HAP-1 (cell line): ENCODE measurements at regions not wholly inside any gene's neighbourhood (a gene's known extent, or its start where the extent isn't known, plus 50 kb on each side); places are given as distances from the start of the nearest gene placed in this dataset.
"Not testable (repeated sequence)": the region's sequence is repeated elsewhere in the genome, so short reads cannot be mapped to it uniquely, and the experiment has no call there.

ENCODE experiments used
- DNase-seq, 2 experiments: peaks; one replicate each; pipeline ENCODE4 v3.0.0-alpha.2; 2016 to 2020; ENCODE audit warnings: low spot score in 2 of 2
- H3K27me3 ChIP-seq: fragments of 250-450 bp; sonication (Bioruptor Pico); 2 replicates; pipeline ENCODE4 v1.5.1; 2020; ENCODE audit warnings: low read depth, mild to moderate bottlenecking, moderate library complexity
- H3K36me3 ChIP-seq: fragments of 250-450 bp; sonication (Bioruptor Pico); replicated peaks from 2 replicates; pipeline ENCODE4 v1.5.1; 2020; ENCODE audit warnings: mild to moderate bottlenecking
- H3K4me1 ChIP-seq: fragments of 250-450 bp; sonication (Bioruptor Pico); 2 replicates; pipeline ENCODE4 v1.5.1; 2020; ENCODE audit warnings: mild to moderate bottlenecking
- H3K4me3 ChIP-seq: fragments of 250-450 bp; sonication (Bioruptor Pico); 2 replicates; pipeline ENCODE4 v1.5.1; 2020; ENCODE audit warnings: mild to moderate bottlenecking, moderate library complexity
- H3K9me3 ChIP-seq: fragments of 250-450 bp; sonication (Bioruptor Pico); 2 replicates; pipeline ENCODE4 v1.5.1; 2020; ENCODE audit warnings: mild to moderate bottlenecking, moderate library complexity
- in situ Hi-C: fragments of 300-500 bp; cut with MboI; formaldehyde crosslinking; loops from 3 replicates; pipeline ENCODE4 v1.14.3; 2020; ENCODE audit warnings: low sequenced_read_pairs, inconsistent platforms, mixed read lengths

DNA sequence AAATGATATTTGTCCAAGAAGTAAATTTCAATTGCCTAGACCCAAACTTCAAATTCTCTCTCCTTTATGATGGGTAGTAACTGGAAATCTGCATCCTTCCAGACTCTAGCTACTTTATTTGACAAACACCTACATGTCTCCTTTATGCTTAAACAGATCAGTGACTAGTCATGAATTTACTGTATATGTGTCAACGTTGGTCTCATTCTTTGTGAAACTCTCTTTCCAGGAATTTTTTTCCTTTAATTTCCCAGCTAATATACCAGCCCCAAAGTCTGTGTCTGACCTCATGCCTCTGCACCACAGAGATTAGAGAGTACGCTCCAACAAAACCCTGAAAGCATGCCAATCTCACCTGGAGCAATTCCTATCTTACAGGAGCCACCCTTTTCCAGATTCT, 811.2 kb upstream of the NCAM2 start:
- H3K9me3 ChIP-seq, result no peaks in the 10 kb centered on the region
- no peaks in the 10 kb centered on the region for H3K27me3 ChIP-seq
- no peaks in the 10 kb centered on the region for H3K36me3 ChIP-seq
- H3K4me3 ChIP-seq, result no peak overlapping the region
- DNase-seq, result no peak
- no peaks in the 10 kb centered on the region for H3K4me1 ChIP-seq
- in situ Hi-C loops, result no loop called here

DNA sequence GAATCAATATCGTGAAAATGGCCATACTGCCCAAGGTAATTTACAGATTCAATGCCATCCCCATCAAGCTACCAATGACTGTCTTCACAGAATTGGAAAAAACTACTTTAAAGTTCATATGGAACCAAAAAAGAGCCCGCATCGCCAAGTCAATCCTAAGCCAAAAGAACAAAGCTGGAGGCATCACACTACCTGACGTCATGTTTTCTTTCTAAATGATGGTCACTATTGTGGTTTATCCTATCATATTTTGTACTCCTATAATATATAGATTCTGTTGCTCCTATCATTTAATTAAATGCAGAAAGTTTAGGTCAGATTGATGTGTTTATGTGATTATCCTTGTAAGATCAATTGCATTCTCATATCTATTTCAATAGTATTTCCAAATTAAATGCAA, 796.9 kb upstream of the NCAM2 start:
- H3K27me3 ChIP-seq, H3K4me3 ChIP-seq, H3K4me1 ChIP-seq, H3K9me3 ChIP-seq, H3K36me3 ChIP-seq, in situ Hi-C loops, DNase-seq: not testable (repeated sequence)

DNA sequence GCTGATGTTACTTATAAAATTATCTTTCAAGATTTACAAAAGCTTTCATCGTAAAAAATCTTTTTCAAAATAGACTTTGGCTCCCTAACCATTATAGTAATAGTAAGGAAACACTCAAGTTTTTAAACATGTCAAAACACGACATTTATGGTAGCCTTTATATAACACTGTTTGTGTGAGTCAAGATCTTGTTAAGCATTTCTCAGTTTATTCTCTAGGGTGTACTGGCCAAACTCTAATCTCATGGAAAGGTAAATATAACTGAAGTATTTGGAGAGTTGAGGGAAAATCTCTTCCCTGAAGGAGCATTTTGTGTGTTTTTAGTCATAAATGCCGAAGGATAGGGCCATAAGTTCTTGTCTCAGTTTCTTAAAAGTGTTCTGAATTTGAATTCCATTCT, 790.9 kb upstream of the NCAM2 start:
- in situ Hi-C loops, result no loop called here
- H3K4me3 ChIP-seq, result no peak overlapping the region
- H3K9me3 ChIP-seq, result no peaks in the 10 kb centered on the region

DNA sequence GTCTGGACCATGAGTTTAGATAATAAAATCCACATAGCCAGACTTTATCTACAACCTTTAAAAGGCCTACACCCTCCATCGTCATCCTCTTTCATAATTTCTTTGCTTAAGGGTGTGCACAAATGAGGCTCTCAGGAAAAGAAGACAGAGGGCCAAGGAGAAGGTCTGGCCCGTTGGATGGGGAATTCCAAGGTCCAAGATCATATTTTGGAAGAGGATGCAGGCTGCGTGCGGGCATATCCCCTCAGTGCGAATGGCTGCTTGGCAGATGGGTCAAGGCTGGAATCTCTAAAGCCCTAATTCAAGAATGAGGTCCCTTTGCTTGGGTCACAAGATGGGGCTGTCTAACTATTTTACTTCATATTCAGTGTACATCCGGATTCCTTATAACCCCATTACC, 782.2 kb upstream of the NCAM2 start:
- no peak for DNase-seq
- no peaks in the 10 kb centered on the region for H3K27me3 ChIP-seq
- in situ Hi-C loops, result no loop called here
- no peaks in the 10 kb centered on the region for H3K4me1 ChIP-seq
- H3K4me3 ChIP-seq, result no peak overlapping the region
- no peaks in the 10 kb centered on the region for H3K36me3 ChIP-seq
- H3K9me3 ChIP-seq, result no peaks in the 10 kb centered on the region

More for the DNA sequence above, 790.9 kb upstream of the NCAM2 start:
- no peaks in the 10 kb centered on the region for H3K4me1 ChIP-seq
- no peaks in the 10 kb centered on the region for H3K36me3 ChIP-seq
- H3K27me3 ChIP-seq, result no peaks in the 10 kb centered on the region
- DNase-seq, result no peak

DNA sequence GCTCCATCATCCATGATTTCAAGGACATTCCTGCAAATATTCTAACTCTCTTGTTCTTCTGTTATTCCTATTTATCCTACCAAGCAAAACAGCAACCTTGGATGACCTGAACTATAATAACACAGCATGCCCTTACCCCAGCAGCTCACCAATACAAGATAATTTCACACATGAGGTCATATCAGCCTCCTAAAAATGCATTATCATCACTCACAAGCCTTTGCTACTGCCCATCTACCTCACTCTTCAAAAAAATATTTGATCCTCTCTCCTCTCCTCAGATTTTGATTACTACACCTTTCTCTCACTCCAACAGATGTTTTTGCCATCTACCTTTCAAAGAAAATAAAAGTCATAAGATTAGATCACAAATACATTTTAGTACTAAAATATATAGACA, 777.6 kb upstream of the NCAM2 start:
- in situ Hi-C loops, result no loop called here
- no peaks in the 10 kb centered on the region for H3K27me3 ChIP-seq
- no peaks in the 10 kb centered on the region for H3K36me3 ChIP-seq
- no peaks in the 10 kb centered on the region for H3K4me1 ChIP-seq
- no peak for DNase-seq
- no peak overlapping the region for H3K4me3 ChIP-seq
- H3K9me3 ChIP-seq, result no peaks in the 10 kb centered on the region

DNA sequence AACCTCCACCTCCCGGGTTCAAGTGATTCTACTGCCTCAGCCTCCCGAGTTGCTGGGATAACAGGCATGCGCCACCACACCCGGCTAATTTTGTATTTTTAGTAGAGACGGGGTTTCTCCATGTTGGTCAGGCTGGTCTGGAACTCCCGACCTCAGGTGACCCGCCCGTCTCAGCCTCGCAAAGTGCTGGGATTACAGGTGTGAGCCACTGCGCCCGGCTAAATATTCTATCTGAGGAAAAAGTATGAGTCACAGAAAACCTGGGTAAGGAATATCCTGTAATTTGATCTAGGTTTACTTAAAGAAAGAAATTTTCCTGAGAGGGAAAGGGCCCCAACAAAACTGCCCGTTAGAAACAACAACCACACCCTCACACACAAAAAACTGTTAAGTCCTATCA, 776.2 kb upstream of the NCAM2 start:
- in situ Hi-C loops, result not testable (repeated sequence)

DNA sequence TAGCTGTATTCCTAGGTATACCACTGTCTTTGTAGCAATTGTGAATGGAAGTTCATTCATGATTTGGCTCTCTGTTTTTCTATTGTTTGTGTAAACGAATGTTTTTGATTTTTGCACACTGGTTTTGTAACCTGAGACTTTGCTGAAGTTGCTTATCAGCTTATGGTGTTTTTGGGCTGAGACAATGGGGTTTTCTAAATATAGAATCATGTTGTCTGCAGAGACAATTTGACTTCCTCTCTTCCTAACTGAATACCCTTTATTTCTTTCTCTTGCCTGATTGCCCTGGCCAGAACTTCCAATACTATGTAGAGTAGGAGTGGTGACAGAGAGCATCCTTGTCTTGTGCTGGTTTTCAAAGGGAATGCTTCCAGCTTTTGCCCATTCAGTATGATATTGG, 761.6 kb upstream of the NCAM2 start:
- H3K36me3 ChIP-seq, in situ Hi-C loops, H3K9me3 ChIP-seq, H3K4me3 ChIP-seq, H3K27me3 ChIP-seq, H3K4me1 ChIP-seq, DNase-seq: not testable (repeated sequence)

More for the DNA sequence above, 776.2 kb upstream of the NCAM2 start:
- not testable (repeated sequence) for H3K4me1 ChIP-seq, DNase-seq, H3K4me3 ChIP-seq, H3K27me3 ChIP-seq, H3K36me3 ChIP-seq, H3K9me3 ChIP-seq

DNA sequence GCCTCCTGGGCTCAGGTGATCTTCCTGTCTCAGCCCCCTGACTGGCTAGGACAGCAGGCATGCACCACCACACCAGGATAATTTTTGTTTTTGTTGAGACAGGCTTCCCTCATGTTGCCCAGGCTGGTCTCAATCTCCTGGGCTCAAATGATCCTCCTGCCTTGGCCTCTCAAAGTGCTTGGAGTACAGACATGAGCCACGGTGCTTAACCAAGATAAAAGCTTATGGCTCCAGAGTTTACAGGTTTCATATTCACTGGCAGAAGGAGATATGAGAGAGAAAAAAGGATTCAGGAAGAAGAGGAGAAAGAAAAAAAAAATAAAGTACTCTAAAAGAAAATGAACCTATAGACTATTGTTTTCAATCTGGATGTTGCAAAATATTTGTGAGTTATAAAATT, 748.8 kb upstream of the NCAM2 start:
- no peaks in the 10 kb centered on the region for H3K9me3 ChIP-seq
- no peaks in the 10 kb centered on the region for H3K27me3 ChIP-seq
- no peaks in the 10 kb centered on the region for H3K4me1 ChIP-seq
- DNase-seq, result no peak
- no peak overlapping the region for H3K4me3 ChIP-seq
- H3K36me3 ChIP-seq, result no peaks in the 10 kb centered on the region
- in situ Hi-C loops, result no loop called here

DNA sequence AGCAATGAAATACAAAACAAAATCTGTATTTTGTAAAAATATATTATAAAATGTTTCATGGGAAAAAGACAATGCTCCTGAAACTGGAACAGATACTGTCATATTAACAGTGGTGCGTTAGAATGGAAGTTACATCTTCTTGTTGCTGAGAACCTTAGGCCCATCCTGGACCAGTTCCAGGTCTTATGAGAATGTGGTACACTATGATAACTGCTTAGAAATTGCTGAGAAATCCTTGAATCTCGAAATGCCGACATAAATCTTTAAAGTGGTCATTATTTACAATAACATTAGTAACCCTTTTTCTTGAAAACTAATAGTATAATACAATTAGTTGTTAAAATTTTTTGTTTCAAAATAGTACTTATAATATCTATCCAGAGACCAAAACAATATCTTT, 747.9 kb upstream of the NCAM2 start:
- Histone ChIP-seq H3K36me3 (no peaks in the 10 kb centered on the region), H3K9me3 (no peaks in the 10 kb centered on the region), H3K27me3 (no peaks in the 10 kb centered on the region), H3K4me3 (no peak overlapping the region), H3K4me1 (no peaks in the 10 kb centered on the region)
- no peak for DNase-seq
- in situ Hi-C loops, result no loop called here

DNA sequence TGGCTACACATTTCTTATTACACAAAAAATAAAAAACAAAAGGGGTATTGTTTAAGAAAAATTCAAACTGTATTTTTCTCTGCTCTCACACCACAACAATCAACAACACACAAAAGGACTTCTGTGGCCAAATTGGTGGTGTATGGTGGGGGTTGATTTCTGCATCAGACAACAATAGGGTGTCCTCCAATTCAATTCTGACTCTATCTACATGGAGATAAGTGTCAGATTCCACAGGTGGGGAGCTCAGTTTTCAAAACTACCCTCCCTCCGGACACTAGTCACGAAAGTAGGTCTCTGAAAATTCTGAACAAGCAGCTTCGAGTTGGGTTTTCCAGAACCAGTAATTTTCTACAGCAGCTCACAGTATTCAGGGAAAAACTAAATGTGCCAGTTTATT, 744.9 kb upstream of the NCAM2 start:
- Histone ChIP-seq H3K9me3 (no peaks in the 10 kb centered on the region), H3K4me3 (no peak overlapping the region), H3K27me3 (no peaks in the 10 kb centered on the region), H3K4me1 (no peaks in the 10 kb centered on the region), H3K36me3 (no peaks in the 10 kb centered on the region)
- in situ Hi-C loops, result no loop called here
- no peak for DNase-seq

DNA sequence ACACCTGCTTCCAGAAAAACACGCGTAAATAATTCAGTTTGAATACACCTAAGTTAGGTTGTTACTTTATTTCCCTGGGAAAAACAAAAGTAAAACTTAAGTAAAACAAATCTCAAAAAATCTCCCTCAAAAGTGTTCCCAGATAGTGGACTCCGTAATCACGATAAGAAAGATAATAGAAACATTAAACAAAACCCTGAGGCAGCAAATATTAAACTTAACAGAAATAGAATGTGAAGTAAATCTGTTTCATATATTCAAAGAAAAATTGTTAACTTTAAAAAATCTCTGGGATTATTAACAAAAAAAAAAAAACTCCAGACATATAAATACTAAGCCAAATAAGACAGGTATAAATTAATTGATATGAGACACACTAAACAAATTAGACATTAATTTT, 743.2 kb upstream of the NCAM2 start:
- H3K27me3 ChIP-seq, result no peaks in the 10 kb centered on the region
- no peak overlapping the region for H3K4me3 ChIP-seq
- in situ Hi-C loops, result no loop called here
- no peaks in the 10 kb centered on the region for H3K4me1 ChIP-seq
- no peaks in the 10 kb centered on the region for H3K9me3 ChIP-seq
- no peaks in the 10 kb centered on the region for H3K36me3 ChIP-seq
- no peak for DNase-seq

DNA sequence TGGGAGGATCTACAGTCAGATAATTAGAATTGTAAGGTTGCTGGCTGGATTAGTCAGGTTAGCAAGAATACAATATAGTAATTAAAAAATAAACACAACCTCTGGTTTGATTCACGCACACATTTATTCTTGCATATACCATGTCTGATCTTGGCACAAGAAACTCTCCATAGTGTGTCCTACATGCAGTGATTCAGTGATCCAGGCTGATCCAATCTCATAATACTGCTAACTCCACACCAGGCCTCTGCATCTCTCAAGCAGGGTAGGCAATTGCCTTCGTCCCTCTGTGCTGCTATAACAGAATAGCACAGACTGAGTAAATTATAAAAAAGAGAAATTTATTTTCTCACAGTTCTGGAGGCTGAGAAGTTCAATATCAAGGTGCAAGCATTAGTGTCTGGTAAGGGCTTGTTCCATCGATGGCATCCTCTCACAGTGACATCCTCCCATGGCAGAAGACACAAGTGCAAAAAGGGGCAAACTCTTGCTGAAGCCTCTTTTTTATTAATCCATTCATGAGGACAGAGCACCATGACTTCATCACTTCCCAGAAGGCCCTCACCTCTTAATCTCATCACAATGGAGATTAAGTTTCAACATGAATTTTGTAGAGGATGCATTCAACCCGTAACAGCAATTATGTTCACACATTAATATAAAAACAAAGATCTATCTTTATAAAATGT, 741.0 kb upstream of the NCAM2 start:
- Histone ChIP-seq H3K36me3 (no peaks in the 10 kb centered on the region), H3K4me3 (no peak overlapping the region), H3K9me3 (no peaks in the 10 kb centered on the region), H3K27me3 (no peaks in the 10 kb centered on the region), H3K4me1 (no peaks in the 10 kb centered on the region)
- DNase-seq, result no peak
- in situ Hi-C loops, result no loop called here

DNA sequence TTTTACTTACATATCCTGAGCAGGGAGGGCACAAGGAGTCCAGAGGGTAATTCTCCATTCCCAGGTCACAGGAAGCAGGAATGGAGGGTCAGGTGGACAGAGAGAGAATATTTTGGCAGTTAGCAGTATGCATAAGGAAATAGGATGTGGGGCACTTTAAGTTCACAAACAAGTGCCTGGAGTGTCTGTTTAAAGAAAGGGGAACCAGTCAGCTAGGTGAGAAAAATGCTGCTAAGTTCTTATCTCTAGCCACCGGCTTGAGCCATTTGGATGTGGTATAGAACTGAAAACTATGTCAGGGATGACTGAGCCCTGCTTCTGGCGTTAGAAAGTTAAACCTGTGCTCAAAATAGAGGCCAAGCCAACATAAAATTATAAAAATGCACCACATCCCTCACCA, 739.7 kb upstream of the NCAM2 start:
- H3K9me3 ChIP-seq, result no peaks in the 10 kb centered on the region
- in situ Hi-C loops, result no loop called here
- H3K36me3 ChIP-seq, result no peaks in the 10 kb centered on the region
- no peak for DNase-seq
- no peak overlapping the region for H3K4me3 ChIP-seq
- no peaks in the 10 kb centered on the region for H3K4me1 ChIP-seq
- H3K27me3 ChIP-seq, result no peaks in the 10 kb centered on the region

DNA sequence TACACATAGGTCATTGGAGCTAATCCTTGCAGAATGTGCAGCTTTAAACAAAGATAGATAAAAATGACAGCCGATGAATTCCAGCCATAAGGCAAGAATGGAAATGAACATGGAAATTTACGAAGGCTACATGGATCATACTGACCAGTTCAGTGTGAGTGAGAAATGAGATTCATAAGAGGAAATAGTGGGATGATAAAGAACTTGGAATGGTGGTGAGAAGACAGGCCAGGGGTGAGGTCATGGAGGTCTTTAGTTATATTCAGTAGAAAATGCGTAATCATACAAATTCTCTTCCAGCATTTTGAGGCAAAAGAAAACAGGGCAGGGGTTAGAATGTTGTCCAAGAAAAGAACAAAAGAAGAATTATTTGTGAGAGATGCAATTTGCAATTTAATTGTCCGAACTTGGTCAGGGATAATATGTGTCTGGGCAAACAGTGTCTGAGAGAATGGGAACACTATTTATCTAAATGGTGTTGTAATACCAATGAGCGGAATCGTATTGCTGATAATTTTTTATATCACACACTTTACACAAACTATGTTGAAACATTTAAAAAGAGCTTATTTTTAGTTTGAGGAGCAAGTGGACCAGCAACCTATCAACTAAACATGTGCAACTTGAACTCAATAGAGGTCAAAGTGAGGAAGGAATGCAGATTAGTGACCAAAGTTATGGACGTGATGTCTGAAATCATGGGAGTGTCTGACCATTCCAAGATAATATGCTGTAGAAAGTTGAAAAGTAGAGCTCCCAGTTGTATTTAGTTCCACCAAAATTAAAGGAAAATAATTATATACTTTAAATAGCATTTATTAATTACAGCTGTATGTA, 739.0 kb upstream of the NCAM2 start:
- in situ Hi-C loops, result no loop called here
- Histone ChIP-seq H3K27me3 (no peaks in the 10 kb centered on the region), H3K9me3 (no peaks in the 10 kb centered on the region), H3K36me3 (no peaks in the 10 kb centered on the region), H3K4me1 (no peaks in the 10 kb centered on the region), H3K4me3 (no peak overlapping the region)
- DNase-seq, result no peak
